B cell (primary cell): ENCODE measurements at regions not wholly inside any gene's neighbourhood (a gene's known extent, or its start where the extent isn't known, plus 50 kb on each side); places are given as distances from the start of the nearest gene placed in this dataset.

ENCODE experiments used
- CTCF ChIP-seq: fragments of 200-600 bp; IDR thresholded peaks from one replicate; pipeline ENCODE4 v1.8.0; 2022; ENCODE audit warnings: antibody characterized with exemption, mild to moderate bottlenecking
- EZH2 ChIP-seq: IDR thresholded peaks from 2 replicates; pipeline ENCODE4 v1.6.1; 2012; ENCODE audit warnings: borderline replicate concordance, low read depth, mild to moderate bottlenecking, moderate library complexity, low read length; ENCODE audit not compliant: insufficient read depth, poor library complexity, severe bottlenecking

- TF ChIP-seq CTCF (no peak), EZH2 (no peak)
Observed at GRCh38 chr4:22191565-22191964, 243.0 kb upstream of the KCNIP4 start.
